H9 (cell line): ENCODE measurements at regions not wholly inside any gene's neighbourhood (a gene's known extent, or its start where the extent isn't known, plus 50 kb on each side); places are given as distances from the start of the nearest gene placed in this dataset.

Experiments used
- DNase-seq: peaks from one replicate; pipeline ENCODE4 v3.0.0-alpha.2; 2017
- H2AFZ ChIP-seq: one replicate; pipeline ENCODE4 v1.6.1; 2013; ENCODE audit warnings: mild to moderate bottlenecking, low read length, control low read depth, moderate library complexity
- H2AK5ac ChIP-seq: 2 replicates; pipeline ENCODE4 v1.6.1; 2013; ENCODE audit warnings: low read length, control low read depth, mixed read lengths; ENCODE audit not compliant: insufficient read length
- H2BK120ac ChIP-seq: one replicate; pipeline ENCODE4 v1.6.1; 2013; ENCODE audit warnings: low read depth, mild to moderate bottlenecking, low read length, control low read depth, inconsistent platforms; ENCODE audit not compliant: poor library complexity, severe bottlenecking
- H2BK12ac ChIP-seq: 2 replicates; pipeline ENCODE4 v1.6.1; 2013; ENCODE audit warnings: low read length, control low read depth, mixed read lengths, low read depth; ENCODE audit not compliant: insufficient read length
- H2BK15ac ChIP-seq: 2 replicates; pipeline ENCODE4 v1.6.1; 2013; ENCODE audit warnings: low read depth, low read length, control low read depth
- H2BK20ac ChIP-seq: one replicate; pipeline ENCODE4 v1.6.1; 2013; ENCODE audit warnings: low read depth, mild to moderate bottlenecking, low read length, control low read depth, inconsistent platforms; ENCODE audit not compliant: poor library complexity, severe bottlenecking
- H2BK5ac ChIP-seq: 2 replicates; pipeline ENCODE4 v1.6.1; 2013; ENCODE audit warnings: low read length, control low read depth, mixed read lengths; ENCODE audit not compliant: insufficient read length
- H3K14ac ChIP-seq: 2 replicates; pipeline ENCODE4 v1.6.1; 2013; ENCODE audit warnings: low read length, control low read depth; ENCODE audit not compliant: insufficient read depth
- H3K18ac ChIP-seq: 2 replicates; pipeline ENCODE4 v1.6.1; 2013; ENCODE audit warnings: low read depth, mild to moderate bottlenecking, mixed read lengths, low read length, control low read depth; ENCODE audit not compliant: insufficient read length
- H3K23ac ChIP-seq: 2 replicates; pipeline ENCODE4 v1.6.1; 2013; ENCODE audit warnings: low read length, control low read depth, mixed read lengths, low read depth; ENCODE audit not compliant: insufficient read length
- H3K23me2 ChIP-seq: 2 replicates; pipeline ENCODE4 v1.6.1; 2013; ENCODE audit warnings: low read depth, mild to moderate bottlenecking, mixed read lengths, low read length, control low read depth; ENCODE audit not compliant: insufficient read length, poor library complexity, severe bottlenecking
- H3K27ac ChIP-seq: 2 replicates; pipeline ENCODE4 v1.5.1; 2013; ENCODE audit warnings: low read length, control low read depth, mixed read lengths, low read depth; ENCODE audit not compliant: insufficient read length
- H3K27me3 ChIP-seq: 2 replicates; pipeline ENCODE4 v1.6.1; 2013; ENCODE audit warnings: low read length, control low read depth, inconsistent platforms; ENCODE audit not compliant: insufficient read depth
- H3K4ac ChIP-seq: 2 replicates; pipeline ENCODE4 v1.6.1; 2013; ENCODE audit warnings: low read depth, mild to moderate bottlenecking, control low read depth, inconsistent platforms, low read length, moderate library complexity
- H3K4me1 ChIP-seq: 2 replicates; pipeline ENCODE4 v1.6.1; 2013; ENCODE audit warnings: low read length, control low read depth, inconsistent platforms; ENCODE audit not compliant: insufficient read depth
- H3K4me2 ChIP-seq: 2 replicates; pipeline ENCODE4 v1.6.1; 2013; ENCODE audit warnings: low read length, control low read depth, mixed read lengths; ENCODE audit not compliant: insufficient read length, insufficient read depth
- H3K56ac ChIP-seq: 2 replicates; pipeline ENCODE4 v1.6.1; 2013; ENCODE audit warnings: low read depth, mild to moderate bottlenecking, mixed read lengths, low read length, control low read depth; ENCODE audit not compliant: insufficient read length
- H3K79me1 ChIP-seq: 2 replicates; pipeline ENCODE4 v1.6.1; 2013; ENCODE audit warnings: low read depth, mild to moderate bottlenecking, moderate library complexity, low read length, control low read depth, inconsistent platforms; ENCODE audit not compliant: insufficient read depth, poor library complexity, severe bottlenecking
- H3K79me2 ChIP-seq: 2 replicates; pipeline ENCODE4 v1.6.1; 2013; ENCODE audit warnings: low read length, control low read depth, inconsistent platforms; ENCODE audit not compliant: insufficient read depth
- H3K9ac ChIP-seq: 2 replicates; pipeline ENCODE4 v1.6.1; 2013; ENCODE audit warnings: low read length, control low read depth, mixed read lengths; ENCODE audit not compliant: insufficient read length; ENCODE audit errors: extremely low read depth
- H3K9me3 ChIP-seq: one replicate; pipeline ENCODE4 v1.6.1; 2013; ENCODE audit warnings: low read depth, low read length, inconsistent platforms; ENCODE audit not compliant: control insufficient read depth
- H3T11ph ChIP-seq: one replicate; pipeline ENCODE4 v1.6.1; 2013; ENCODE audit warnings: mild to moderate bottlenecking, low read length, control low read depth, inconsistent platforms
- H4K20me1 ChIP-seq: one replicate; pipeline ENCODE4 v1.6.1; 2013; ENCODE audit not compliant: control insufficient read depth, insufficient read length, insufficient read depth
- H4K5ac ChIP-seq: 2 replicates; pipeline ENCODE4 v1.6.1; 2013; ENCODE audit warnings: low read depth, mild to moderate bottlenecking, mixed read lengths, low read length, control low read depth; ENCODE audit not compliant: insufficient read length
- H4K8ac ChIP-seq: replicated peaks from 2 replicates; pipeline ENCODE4 v1.6.1; 2013; ENCODE audit warnings: low read length, control low read depth, mixed read lengths, low read depth; ENCODE audit not compliant: insufficient read length
- H4K91ac ChIP-seq: 2 replicates; pipeline ENCODE4 v1.6.1; 2013; ENCODE audit warnings: low read depth, mild to moderate bottlenecking, moderate library complexity, mixed read lengths, low read length, control low read depth; ENCODE audit not compliant: insufficient read length
- H3K27ac Mint-ChIP-seq, 3 experiments: 2 replicates in 2 of 3; 3 replicates in 1 of 3; pipeline ENCODE4 v1.8.0; 2020 to 2021; ENCODE audit warnings: mixed read lengths in 3 of 3, mild to moderate bottlenecking in 1 of 3, moderate library complexity in 1 of 3
- H3K27me3 Mint-ChIP-seq: 2 replicates; pipeline ENCODE4 v1.8.0; 2021; ENCODE audit warnings: low read depth, mild to moderate bottlenecking, moderate library complexity, mixed read lengths
- H3K36me3 Mint-ChIP-seq, 3 experiments: 2 replicates in 2 of 3; 3 replicates in 1 of 3; pipeline ENCODE4 v1.8.0; 2020 to 2021; ENCODE audit warnings: low read depth in 3 of 3, mixed read lengths in 3 of 3; ENCODE audit not compliant: insufficient read depth in 1 of 3
- H3K4me1 Mint-ChIP-seq, 2 experiments: 2 replicates each; pipeline ENCODE4 v1.8.0; 2020; ENCODE audit warnings: mixed read lengths in 2 of 2
- H3K4me3 Mint-ChIP-seq, 2 experiments: 2 replicates in 1 of 2; 3 replicates in 1 of 2; pipeline ENCODE4 v1.8.0; 2020 to 2021; ENCODE audit warnings: mild to moderate bottlenecking in 2 of 2, mixed read lengths in 2 of 2, moderate library complexity in 1 of 2
- H3K9me3 Mint-ChIP-seq, 2 experiments: 2 replicates in 1 of 2; 3 replicates in 1 of 2; pipeline ENCODE4 v1.8.0; 2020; ENCODE audit warnings: mild to moderate bottlenecking in 2 of 2, mixed read lengths in 2 of 2, moderate library complexity in 1 of 2
- CTCF ChIP-seq: fragments of 200-600 bp; sonication (generic); conservative IDR thresholded peaks from 3 replicates; pipeline ENCODE4 v1.8.0; 2021; ENCODE audit warnings: antibody characterized with exemption, mild to moderate bottlenecking
- WGBS: extraction: QIAGEN DNeasy Blood & Tissue Kit; methylation state at CpG from one replicate; pipeline ENCODE4 v1.1.7; 2013; ENCODE audit warnings: missing lambda C conversion rate, low lambda C conversion rate, mixed read lengths; ENCODE audit not compliant: insufficient read length; ENCODE audit errors: extremely low coverage; 5-methylcytosine and 5-hydroxymethylcytosine counted together

GRCh38 chr1:78292361-78292760 lies 198.4 kb upstream of the PTGFR start:
- H3K79me2 ChIP-seq = no peaks in the 10 kb centered on the region
- H4K20me1 ChIP-seq = no peaks in the 10 kb centered on the region
- H3K27me3 ChIP-seq = no peaks in the 10 kb centered on the region
- no peaks in the 10 kb centered on the region for H3K4me1 ChIP-seq
- no peak overlapping the region for H3K14ac ChIP-seq
- no peak overlapping the region for H2BK12ac ChIP-seq
- H2AFZ ChIP-seq = no peak overlapping the region
- no peak overlapping the region for H3K27ac ChIP-seq
- H3K79me1 ChIP-seq = no peaks in the 10 kb centered on the region
- no peaks in the 10 kb centered on the region for H3K23me2 ChIP-seq
- Mint-ChIP-seq H3K4me1 (no peaks in the 10 kb centered on the region; a peak in 2 of 4 replicates), H3K27me3 (peaks cover 3% of the 10 kb centered on the region; the same call in 1 of the 2 replicates), H3K27ac (no peak overlapping the region), H3K36me3 (no peaks in the 10 kb centered on the region), H3K4me3 (no peak overlapping the region), H3K9me3 (peaks cover 4% of the 10 kb centered on the region in 2 experiments; a peak in 1 of 5 replicates)
- no peak overlapping the region for H4K8ac ChIP-seq
- no CpG with 5 or more reads among the region's 3 CpGs for WGBS
- no peak overlapping the region for H2BK15ac ChIP-seq
- no peak overlapping the region for H3K23ac ChIP-seq
- no peak overlapping the region for H3K4ac ChIP-seq
- H2BK5ac ChIP-seq = no peak overlapping the region
- DNase-seq = no peak
- no peak overlapping the region for H3K18ac ChIP-seq
- no peak overlapping the region for H2BK120ac ChIP-seq
- TF ChIP-seq CTCF = no peak
- H3K56ac ChIP-seq = no peak overlapping the region
- no peak overlapping the region for H2BK20ac ChIP-seq
- H3T11ph ChIP-seq = no peak overlapping the region
- H4K5ac ChIP-seq = no peak overlapping the region
- H3K9ac ChIP-seq = no peak overlapping the region
- no peaks in the 10 kb centered on the region for H3K9me3 ChIP-seq
- no peak overlapping the region for H3K4me2 ChIP-seq
- H4K91ac ChIP-seq = no peak overlapping the region
- H2AK5ac ChIP-seq = no peak overlapping the region
